D721Med (cell line): ENCODE measurements at regions not wholly inside any gene's neighbourhood (a gene's known extent, or its start where the extent isn't known, plus 50 kb on each side); places are given as distances from the start of the nearest gene placed in this dataset.
"Not testable (repeated sequence)": the region's sequence is repeated elsewhere in the genome, so short reads cannot be mapped to it uniquely, and the experiment has no call there.

ENCODE experiments used
- DNase-seq: peaks from one replicate; pipeline ENCODE4 v3.0.0; 2011; ENCODE audit warnings: low spot score; ENCODE audit not compliant: insufficient read length
- FAIRE-seq: peaks from 2 replicates; lab custom pipeline; 2011; peaks lifted over from hg19 to GRCh38; lab: Jason Lieb, UNC
- TF ChIP-seq, protein P1 (sequence below): IDR thresholded peaks from 2 replicates; pipeline ENCODE4 v1.5.1; 2012; ENCODE audit warnings: mild to moderate bottlenecking, control low read depth; ENCODE audit not compliant: insufficient read depth; ENCODE audit errors: missing control alignments

DNA sequence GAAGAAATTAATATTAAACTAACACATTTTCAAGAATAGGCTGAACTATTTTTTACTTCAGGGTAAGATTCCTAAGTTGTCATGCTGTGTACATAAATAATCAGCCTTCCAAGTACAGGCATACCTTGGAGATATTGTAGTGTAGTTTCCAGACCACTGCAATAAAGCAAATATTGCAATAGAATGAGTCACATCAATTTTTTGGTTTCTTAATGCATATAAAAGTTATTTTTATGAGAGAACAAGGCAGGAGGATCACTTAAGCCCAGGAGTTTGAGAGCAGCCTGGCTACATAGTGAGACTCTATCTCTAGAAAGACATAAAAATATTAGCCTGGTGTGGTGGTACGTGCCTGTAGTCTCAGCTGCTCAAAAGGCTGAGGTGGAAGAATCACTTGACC is 511.5 kb downstream of the UQCRFS1 start:
- DNase-seq, result no peak
- no peak for FAIRE-seq
- TF ChIP-seq, protein P1, sequence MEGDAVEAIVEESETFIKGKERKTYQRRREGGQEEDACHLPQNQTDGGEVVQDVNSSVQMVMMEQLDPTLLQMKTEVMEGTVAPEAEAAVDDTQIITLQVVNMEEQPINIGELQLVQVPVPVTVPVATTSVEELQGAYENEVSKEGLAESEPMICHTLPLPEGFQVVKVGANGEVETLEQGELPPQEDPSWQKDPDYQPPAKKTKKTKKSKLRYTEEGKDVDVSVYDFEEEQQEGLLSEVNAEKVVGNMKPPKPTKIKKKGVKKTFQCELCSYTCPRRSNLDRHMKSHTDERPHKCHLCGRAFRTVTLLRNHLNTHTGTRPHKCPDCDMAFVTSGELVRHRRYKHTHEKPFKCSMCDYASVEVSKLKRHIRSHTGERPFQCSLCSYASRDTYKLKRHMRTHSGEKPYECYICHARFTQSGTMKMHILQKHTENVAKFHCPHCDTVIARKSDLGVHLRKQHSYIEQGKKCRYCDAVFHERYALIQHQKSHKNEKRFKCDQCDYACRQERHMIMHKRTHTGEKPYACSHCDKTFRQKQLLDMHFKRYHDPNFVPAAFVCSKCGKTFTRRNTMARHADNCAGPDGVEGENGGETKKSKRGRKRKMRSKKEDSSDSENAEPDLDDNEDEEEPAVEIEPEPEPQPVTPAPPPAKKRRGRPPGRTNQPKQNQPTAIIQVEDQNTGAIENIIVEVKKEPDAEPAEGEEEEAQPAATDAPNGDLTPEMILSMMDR, result no peak

DNA sequence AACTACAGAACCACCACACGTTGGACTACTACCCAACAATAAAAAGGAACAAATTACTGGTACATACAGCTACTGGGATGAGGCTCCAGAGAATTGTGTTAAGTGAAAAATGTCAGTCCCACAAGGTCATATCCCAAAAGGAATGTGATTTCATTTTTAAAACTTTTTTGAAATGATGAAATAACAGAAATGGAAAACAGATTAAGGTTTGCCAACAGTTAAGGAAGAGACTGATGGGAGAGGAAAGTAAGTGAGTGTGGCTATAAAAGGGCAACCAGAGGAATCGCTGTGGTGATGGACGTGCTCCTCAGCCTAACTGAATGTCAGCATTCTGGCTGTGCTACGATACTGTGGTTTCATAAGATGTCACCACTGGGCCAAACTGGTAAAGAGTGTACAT is 512.8 kb downstream of the UQCRFS1 start:
- TF ChIP-seq, protein P1, result no peak
- no peak for FAIRE-seq

DNA sequence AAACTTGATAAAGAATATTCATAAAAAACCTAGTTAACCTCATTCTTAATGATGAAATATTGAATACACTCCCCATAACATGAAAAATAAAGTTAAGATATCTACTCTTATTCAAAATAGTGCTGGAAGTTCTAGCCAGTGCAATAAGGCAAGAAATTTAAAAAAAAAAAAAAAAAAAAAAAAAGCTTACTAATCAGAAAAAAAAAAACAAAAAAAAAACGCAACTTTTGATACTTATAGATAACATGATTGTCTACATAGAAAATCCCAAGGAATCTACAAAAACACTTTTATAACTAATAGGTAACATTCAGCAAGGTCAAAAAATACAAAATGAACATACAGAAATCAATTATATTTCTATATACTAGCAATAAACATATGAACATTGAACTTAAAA is 515.6 kb downstream of the UQCRFS1 start:
- TF ChIP-seq, protein P1, result no peak
- FAIRE-seq (no peak), DNase-seq (no peak)

More for the DNA sequence above, 512.8 kb downstream of the UQCRFS1 start:
- no peak for DNase-seq

DNA sequence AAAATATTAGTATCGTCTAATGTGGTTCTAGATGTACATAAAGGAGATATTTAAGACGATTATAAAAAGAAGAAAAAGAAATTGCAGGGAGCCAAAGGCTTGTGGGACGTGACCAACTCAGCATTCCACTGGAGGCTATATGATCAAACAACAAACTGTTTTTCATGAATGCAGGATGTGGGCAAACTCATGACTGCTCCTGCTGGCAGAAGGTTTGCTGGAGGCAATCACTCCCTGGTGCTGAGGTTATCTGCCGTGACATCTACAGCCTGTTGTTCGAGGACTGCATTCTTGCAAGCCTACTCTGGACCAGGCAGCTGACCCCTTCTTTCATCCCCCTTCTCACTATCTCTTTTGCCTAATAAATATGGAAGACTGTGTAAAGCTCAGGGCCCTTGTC is 518.1 kb downstream of the UQCRFS1 start:
- FAIRE-seq (no peak), DNase-seq (no peak)
- TF ChIP-seq, protein P1, result no peak

DNA sequence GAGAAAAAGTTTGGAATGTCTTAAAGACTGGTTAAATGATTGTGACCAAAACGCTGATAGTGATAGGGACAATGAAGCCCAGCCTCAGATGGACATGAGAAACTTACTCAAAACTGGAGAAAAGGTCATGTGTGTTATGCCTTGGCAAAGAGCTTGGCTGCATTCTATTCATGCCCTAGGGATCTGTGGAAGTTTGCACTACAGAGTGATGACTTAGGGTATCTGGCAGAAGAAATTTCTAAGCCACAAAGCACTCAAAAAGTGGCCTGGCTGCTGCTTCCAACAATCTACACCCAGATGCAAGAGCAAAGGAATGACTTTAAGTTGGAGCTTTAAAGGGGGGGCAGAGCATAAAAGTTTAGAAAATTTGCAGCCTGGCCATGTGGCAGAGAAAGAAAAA is 521.3 kb downstream of the UQCRFS1 start:
- TF ChIP-seq, protein P1, result no peak
- no peak for DNase-seq
- FAIRE-seq, result no peak

DNA sequence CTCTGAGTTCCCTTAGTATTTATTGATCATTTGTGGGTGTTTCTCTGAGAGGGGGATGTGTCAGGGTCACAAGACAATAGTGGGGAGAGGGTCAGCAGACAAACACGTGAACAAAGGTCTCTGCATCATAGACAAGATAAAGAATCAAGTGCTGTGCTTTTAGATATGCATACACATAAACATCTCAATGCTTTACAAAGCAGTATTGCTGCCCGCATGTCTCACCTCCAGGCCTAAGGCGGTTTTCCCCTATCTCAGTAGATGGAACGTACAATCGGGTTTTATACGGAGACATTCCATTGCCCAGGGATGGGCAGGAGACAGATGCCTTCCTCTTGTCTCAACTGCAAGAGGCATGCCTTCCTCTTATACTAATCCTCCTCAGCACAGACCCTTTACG is 523.5 kb downstream of the UQCRFS1 start:
- not testable (repeated sequence) for FAIRE-seq, DNase-seq

DNA sequence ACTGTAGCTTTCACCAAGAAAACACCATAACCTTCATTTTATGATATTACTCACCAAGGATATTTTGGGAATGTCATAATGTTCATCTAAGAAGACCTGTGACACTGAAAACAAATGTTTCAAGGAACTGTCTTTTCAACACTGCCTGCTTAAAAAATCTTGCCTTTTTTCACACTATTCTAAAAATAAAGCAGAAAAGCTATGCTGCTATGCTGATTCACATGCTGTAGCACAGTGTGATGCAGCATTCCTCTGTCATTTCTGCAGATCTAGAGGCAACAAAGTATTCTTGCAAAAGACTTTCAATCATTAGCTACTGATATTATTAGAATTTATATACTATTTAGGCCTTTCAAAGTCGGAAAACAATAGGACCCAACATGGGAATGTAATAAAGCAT is 525.7 kb downstream of the UQCRFS1 start:
- FAIRE-seq (no peak), DNase-seq (no peak)
- TF ChIP-seq, protein P1, result no peak

DNA sequence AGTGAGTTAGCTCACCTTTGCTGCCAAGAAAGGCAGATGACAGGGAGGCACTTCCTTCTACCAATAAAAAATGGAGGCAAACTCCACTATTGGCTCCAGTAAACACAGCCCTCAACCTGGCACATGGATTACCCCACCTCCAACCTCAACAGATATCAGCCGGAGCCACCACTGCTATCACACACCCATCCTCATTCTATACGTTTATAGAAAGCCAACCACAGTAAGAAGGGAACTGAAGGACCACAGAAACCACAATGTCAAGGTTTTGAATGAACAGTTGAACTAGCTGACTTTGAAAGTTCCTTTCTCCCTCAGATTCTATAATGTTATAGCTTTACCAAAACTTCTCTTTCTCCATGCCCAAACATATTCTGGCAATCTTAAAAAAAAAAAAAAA is 526.2 kb downstream of the UQCRFS1 start:
- TF ChIP-seq, protein P1, result no peak
- DNase-seq (no peak), FAIRE-seq (no peak)
